Calu3 (cell line): ENCODE measurements at regions not wholly inside any gene's neighbourhood (a gene's known extent, or its start where the extent isn't known, plus 50 kb on each side); places are given as distances from the start of the nearest gene placed in this dataset.

Source experiments
- BruUV-seq: library from RNA; stranded (reverse); fragments of 400-500 nt; replicated peaks from 2 replicates; lab custom pipeline; 2021; lab: Mats Ljungman, UMichigan
- CTCF ChIA-PET: fragments of 300-600 bp; sonication (Branson Sonifier 250); formaldehyde crosslinking; loops from one replicate; lab custom pipeline; 2022; ENCODE audit warnings: antibody characterized with exemption; lab: Charles Lee
- DNase-seq: peaks from one replicate; pipeline ENCODE4 v3.0.0; 2022
- H3K27ac Mint-ChIP-seq: one replicate; pipeline ENCODE4 v1.8.0; 2022; ENCODE audit warnings: mixed read lengths; ENCODE audit not compliant: unreplicated experiment
- H3K27me3 Mint-ChIP-seq: one replicate; pipeline ENCODE4 v1.8.0; 2022; ENCODE audit warnings: mixed read lengths; ENCODE audit not compliant: unreplicated experiment
- H3K36me3 Mint-ChIP-seq: one replicate; pipeline ENCODE4 v1.8.0; 2022; ENCODE audit warnings: mild to moderate bottlenecking, moderate library complexity, mixed read lengths; ENCODE audit not compliant: insufficient read depth, unreplicated experiment
- H3K4me1 Mint-ChIP-seq: one replicate; pipeline ENCODE4 v1.8.0; 2022; ENCODE audit warnings: mild to moderate bottlenecking, low read depth, mixed read lengths; ENCODE audit not compliant: unreplicated experiment
- H3K4me3 Mint-ChIP-seq: one replicate; pipeline ENCODE4 v1.8.0; 2022; ENCODE audit warnings: mild to moderate bottlenecking, low read depth, moderate library complexity, mixed read lengths; ENCODE audit not compliant: unreplicated experiment
- H3K9me3 Mint-ChIP-seq: one replicate; pipeline ENCODE4 v1.8.0; 2022; ENCODE audit warnings: low read depth, mixed read lengths; ENCODE audit not compliant: unreplicated experiment
- intact Hi-C: fragments of 100-400 bp; cut with micrococcal nuclease; formaldehyde crosslinking; loops from one replicate; pipeline ENCODE4 v1.10.0; 2022; ENCODE audit not compliant: unreplicated experiment
- TF ChIP-seq, protein P1 (sequence below): fragments of 200-600 bp; IDR thresholded peaks from one replicate; pipeline ENCODE4 v1.8.0; 2022; ENCODE audit warnings: antibody characterized with exemption; ENCODE audit not compliant: unreplicated experiment

DNA sequence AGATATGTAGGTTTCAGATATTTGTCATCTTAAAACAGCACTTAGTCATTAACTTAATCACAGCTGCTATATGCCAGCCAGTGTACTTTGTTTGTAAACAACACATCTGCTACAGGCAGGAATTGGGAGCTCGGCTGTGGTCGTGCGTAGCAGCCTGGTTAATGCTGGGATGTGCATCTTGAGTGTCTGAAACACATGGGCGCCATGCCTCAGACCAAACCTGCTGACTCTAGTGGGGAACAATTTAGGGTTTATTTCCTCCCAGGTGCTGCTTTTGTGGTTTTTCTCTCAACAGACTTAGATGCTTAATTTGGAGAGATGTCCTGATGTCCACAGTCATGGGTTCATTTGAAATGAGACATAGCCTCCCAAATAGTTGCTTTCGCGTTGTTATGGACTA, 238.5 kb upstream of the TMTC4 start:
- DNase-seq: no peak
- Mint-ChIP-seq H3K4me1 (no peaks in the 10 kb centered on the region), H3K9me3 (no peaks in the 10 kb centered on the region), H3K36me3 (no peaks in the 10 kb centered on the region), H3K27ac (no peak overlapping the region), H3K27me3 (peaks cover 39% of the 10 kb centered on the region), H3K4me3 (no peak overlapping the region)
- TF ChIP-seq, protein P1, sequence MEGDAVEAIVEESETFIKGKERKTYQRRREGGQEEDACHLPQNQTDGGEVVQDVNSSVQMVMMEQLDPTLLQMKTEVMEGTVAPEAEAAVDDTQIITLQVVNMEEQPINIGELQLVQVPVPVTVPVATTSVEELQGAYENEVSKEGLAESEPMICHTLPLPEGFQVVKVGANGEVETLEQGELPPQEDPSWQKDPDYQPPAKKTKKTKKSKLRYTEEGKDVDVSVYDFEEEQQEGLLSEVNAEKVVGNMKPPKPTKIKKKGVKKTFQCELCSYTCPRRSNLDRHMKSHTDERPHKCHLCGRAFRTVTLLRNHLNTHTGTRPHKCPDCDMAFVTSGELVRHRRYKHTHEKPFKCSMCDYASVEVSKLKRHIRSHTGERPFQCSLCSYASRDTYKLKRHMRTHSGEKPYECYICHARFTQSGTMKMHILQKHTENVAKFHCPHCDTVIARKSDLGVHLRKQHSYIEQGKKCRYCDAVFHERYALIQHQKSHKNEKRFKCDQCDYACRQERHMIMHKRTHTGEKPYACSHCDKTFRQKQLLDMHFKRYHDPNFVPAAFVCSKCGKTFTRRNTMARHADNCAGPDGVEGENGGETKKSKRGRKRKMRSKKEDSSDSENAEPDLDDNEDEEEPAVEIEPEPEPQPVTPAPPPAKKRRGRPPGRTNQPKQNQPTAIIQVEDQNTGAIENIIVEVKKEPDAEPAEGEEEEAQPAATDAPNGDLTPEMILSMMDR: no peak
- intact Hi-C loops: no loop called here
- CTCF ChIA-PET: no interaction called here
- no TSS peak for BruUV-seq

DNA sequence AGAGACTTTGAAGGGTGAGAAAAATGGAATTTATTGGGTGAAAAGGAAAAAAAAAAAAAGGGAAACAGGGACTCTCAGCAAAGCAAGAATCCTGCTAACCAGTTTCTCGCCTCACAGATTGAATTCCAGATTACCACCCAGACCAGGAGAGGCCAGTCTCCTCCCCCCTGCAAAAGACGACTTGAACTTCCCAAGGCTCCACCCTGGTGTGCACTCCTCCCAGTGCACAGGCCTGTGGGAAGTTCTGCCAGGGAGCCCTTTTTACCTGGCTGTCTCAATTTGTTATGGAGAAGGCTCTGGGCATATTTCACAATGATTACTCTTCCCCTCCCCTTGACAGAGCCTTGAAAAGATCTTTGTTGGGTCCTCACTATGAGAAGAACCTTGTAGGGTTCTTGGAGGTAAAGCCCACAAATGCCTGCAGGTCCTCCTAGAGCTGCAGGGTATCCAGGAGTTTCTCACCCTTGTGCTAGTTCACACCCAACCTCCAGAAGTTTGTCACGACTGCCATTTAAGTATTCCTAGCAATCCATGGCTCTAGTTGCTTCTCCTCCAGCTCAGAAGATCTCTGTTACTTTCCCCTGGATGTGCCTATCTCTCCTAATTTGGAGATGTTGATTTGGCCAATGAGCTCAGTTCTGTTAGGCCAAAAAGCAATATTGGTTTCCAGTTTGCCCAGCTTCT, 229.8 kb upstream of the TMTC4 start:
- Mint-ChIP-seq H3K36me3 (no peaks in the 10 kb centered on the region), H3K4me3 (no peak overlapping the region), H3K27me3 (peaks cover 25% of the 10 kb centered on the region), H3K9me3 (no peaks in the 10 kb centered on the region), H3K27ac (no peak overlapping the region), H3K4me1 (no peaks in the 10 kb centered on the region)
- DNase-seq: no peak
- CTCF ChIA-PET: interaction anchor here (0.6 kb wide), 1 partner anchor 182 kb away, joined by 3 read pairs; no protein-coding TSS in a partner anchor
- BruUV-seq: no TSS peak
- intact Hi-C loops: no loop called here
- TF ChIP-seq, protein P1: no peak

DNA sequence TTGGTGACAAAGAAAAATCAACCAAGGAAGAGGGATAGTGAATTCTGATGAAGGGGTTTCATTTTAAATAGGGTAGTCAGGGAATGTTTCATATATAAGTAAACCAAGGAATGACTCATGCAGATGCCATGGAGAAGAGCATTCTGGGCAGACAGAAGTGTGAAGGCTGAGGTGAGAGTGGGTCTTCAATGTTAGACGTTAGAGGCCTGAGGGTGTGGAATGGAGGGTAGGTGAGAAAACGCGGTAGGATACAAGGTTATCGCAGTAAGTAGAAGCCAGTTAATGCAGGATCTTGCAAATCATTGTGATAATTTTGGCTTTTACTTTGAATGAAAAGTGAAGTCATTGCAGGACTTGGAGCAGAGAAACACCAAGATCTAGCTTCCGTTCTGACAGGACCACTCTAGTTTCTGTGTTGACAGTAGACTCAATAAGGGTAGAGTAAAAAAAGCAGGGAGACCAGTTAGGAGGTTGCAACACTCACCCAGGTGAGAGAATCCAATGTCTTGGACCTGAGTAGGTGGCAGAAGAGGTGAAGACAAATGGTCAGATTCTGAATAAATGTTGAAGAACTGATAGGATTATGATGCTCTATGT, 225.2 kb upstream of the TMTC4 start:
- BruUV-seq: no TSS peak
- CTCF ChIA-PET: no interaction called here
- Mint-ChIP-seq H3K27ac (no peak overlapping the region), H3K27me3 (peaks cover 7% of the 10 kb centered on the region), H3K36me3 (no peaks in the 10 kb centered on the region), H3K9me3 (no peaks in the 10 kb centered on the region), H3K4me3 (no peak overlapping the region), H3K4me1 (no peaks in the 10 kb centered on the region)
- intact Hi-C loops: no loop called here
- TF ChIP-seq, protein P1: no peak
- DNase-seq: no peak

DNA sequence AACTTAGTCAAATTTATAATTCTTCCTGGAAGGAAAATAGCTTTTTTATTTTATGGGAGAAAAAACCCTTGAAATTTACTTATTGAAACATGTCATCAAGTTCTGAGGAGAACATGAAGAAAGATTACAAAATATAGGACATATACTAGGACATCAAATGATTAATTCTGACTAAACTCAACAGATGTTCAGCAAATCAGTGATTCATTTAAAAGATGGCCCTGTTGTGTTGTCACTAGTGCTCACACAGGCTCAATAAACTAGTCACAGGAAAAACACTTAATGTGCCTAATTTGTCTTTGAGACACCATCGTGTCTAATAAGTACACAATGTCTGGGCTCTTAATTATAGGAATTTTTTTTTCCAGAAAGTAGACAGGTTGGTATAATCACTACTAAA, 223.8 kb upstream of the TMTC4 start:
- BruUV-seq: no TSS peak
- intact Hi-C loops: no loop called here
- CTCF ChIA-PET: no interaction called here
- H3K27me3 Mint-ChIP-seq: peaks cover 7% of the 10 kb centered on the region
- TF ChIP-seq, protein P1: no peak
- no peak overlapping the region for H3K27ac Mint-ChIP-seq
- no peak overlapping the region for H3K4me3 Mint-ChIP-seq
- no peak for DNase-seq
- no peaks in the 10 kb centered on the region for H3K36me3 Mint-ChIP-seq
- no peaks in the 10 kb centered on the region for H3K4me1 Mint-ChIP-seq
- no peaks in the 10 kb centered on the region for H3K9me3 Mint-ChIP-seq
